MCF 10A (cell line): ENCODE measurements at regions not wholly inside any gene's neighbourhood (a gene's known extent, or its start where the extent isn't known, plus 50 kb on each side); places are given as distances from the start of the nearest gene placed in this dataset.

Experiments used
- BruUV-seq: library from RNA; stranded (reverse); fragments of 400-500 nt; replicated peaks from 2 replicates; lab custom pipeline; 2021; lab: Mats Ljungman, UMichigan
- CTCF ChIA-PET: fragments of 300-600 bp; sonication (Branson Sonifier 250); formaldehyde crosslinking; extraction: SDS; loops from one replicate; lab custom pipeline; 2021; ENCODE audit warnings: antibody characterized with exemption, inconsistent platforms; lab: Yijun Ruan, JAX
- POLR2A ChIA-PET: fragments of 300-600, 350-650 bp; sonication (Branson Sonifier 250); formaldehyde crosslinking; extraction: SDS; loops from one replicate; lab custom pipeline; 2020; ENCODE audit warnings: antibody characterized with exemption, inconsistent platforms; lab: Yijun Ruan, JAX
- DNase-seq: peaks from one replicate; pipeline ENCODE4 v3.0.0-alpha.2; 2018; ENCODE audit not compliant: unreplicated experiment
- H3K27ac Mint-ChIP-seq: one replicate; pipeline ENCODE4 v1.8.0; 2022; ENCODE audit warnings: mild to moderate bottlenecking, low read depth, mixed read lengths; ENCODE audit not compliant: unreplicated experiment
- H3K27me3 Mint-ChIP-seq: one replicate; pipeline ENCODE4 v1.8.0; 2022; ENCODE audit warnings: mixed read lengths; ENCODE audit not compliant: insufficient read depth, unreplicated experiment
- H3K36me3 Mint-ChIP-seq: one replicate; pipeline ENCODE4 v1.8.0; 2022; ENCODE audit warnings: mild to moderate bottlenecking, moderate library complexity, mixed read lengths; ENCODE audit not compliant: insufficient read depth, unreplicated experiment
- H3K4me1 Mint-ChIP-seq: one replicate; pipeline ENCODE4 v1.8.0; 2022; ENCODE audit warnings: mixed read lengths; ENCODE audit not compliant: insufficient read depth, unreplicated experiment
- H3K4me3 Mint-ChIP-seq: one replicate; pipeline ENCODE4 v1.8.0; 2022; ENCODE audit warnings: mild to moderate bottlenecking, moderate library complexity, mixed read lengths; ENCODE audit not compliant: unreplicated experiment
- H3K9me3 Mint-ChIP-seq: one replicate; pipeline ENCODE4 v1.8.0; 2022; ENCODE audit warnings: mixed read lengths; ENCODE audit not compliant: unreplicated experiment
- CTCF ChIP-seq: fragments of 200-600 bp; IDR thresholded peaks from one replicate; pipeline ENCODE4 v1.8.0; 2022; ENCODE audit warnings: antibody characterized with exemption, mild to moderate bottlenecking; ENCODE audit not compliant: unreplicated experiment
- intact Hi-C: fragments of 100-400 bp; cut with micrococcal nuclease; formaldehyde crosslinking; loops from 2 replicates; pipeline ENCODE4 v1.14.1; 2022

GRCh38 chr4:147122685-147123084 lies 177.0 kb upstream of the TTC29 start:
- TF ChIP-seq CTCF, result no peak

DNA sequence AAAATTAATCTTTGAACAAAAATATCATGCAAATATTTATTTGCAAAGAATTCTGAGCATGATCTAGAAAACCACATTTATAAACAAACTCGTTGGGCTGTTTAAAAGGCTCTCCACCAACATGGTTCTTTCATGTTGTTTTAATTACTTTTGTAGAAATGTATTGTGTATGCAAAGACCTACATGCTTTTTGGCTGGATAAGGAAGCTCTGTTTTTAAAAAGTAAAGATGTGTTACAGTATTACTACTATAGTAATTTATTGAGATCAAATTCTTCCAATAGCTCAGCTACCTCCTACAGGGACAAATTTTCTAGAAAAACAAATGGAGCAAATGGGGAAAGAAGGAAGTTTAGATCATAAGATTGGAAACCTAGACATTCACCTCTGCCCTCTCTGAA lies 177.5 kb upstream of the TTC29 start:
- Mint-ChIP-seq H3K4me1 (no peaks in the 10 kb centered on the region), H3K27me3 (no peaks in the 10 kb centered on the region), H3K36me3 (no peaks in the 10 kb centered on the region), H3K27ac (no peak overlapping the region), H3K9me3 (no peaks in the 10 kb centered on the region), H3K4me3 (no peak overlapping the region)
- no TSS peak for BruUV-seq
- TF ChIP-seq CTCF, result no peak
- intact Hi-C loops, result no loop called here
- ChIA-PET POLR2A (no interaction called here), CTCF (interaction anchor here (0.7 kb wide), 1 partner anchor 469 kb away, joined by 3 read pairs; no protein-coding TSS in a partner anchor)
- DNase-seq, result no peak

More at GRCh38 chr4:147122685-147123084, 177.0 kb upstream of the TTC29 start:
- DNase-seq, result no peak
- H3K27ac Mint-ChIP-seq, result no peak overlapping the region
- no peaks in the 10 kb centered on the region for H3K27me3 Mint-ChIP-seq
- no peaks in the 10 kb centered on the region for H3K9me3 Mint-ChIP-seq
- no peaks in the 10 kb centered on the region for H3K4me1 Mint-ChIP-seq
- ChIA-PET CTCF (no interaction called here), POLR2A (no interaction called here)
- no TSS peak for BruUV-seq
- no peaks in the 10 kb centered on the region for H3K36me3 Mint-ChIP-seq
- H3K4me3 Mint-ChIP-seq, result no peak overlapping the region
- intact Hi-C loops, result no loop called here

DNA sequence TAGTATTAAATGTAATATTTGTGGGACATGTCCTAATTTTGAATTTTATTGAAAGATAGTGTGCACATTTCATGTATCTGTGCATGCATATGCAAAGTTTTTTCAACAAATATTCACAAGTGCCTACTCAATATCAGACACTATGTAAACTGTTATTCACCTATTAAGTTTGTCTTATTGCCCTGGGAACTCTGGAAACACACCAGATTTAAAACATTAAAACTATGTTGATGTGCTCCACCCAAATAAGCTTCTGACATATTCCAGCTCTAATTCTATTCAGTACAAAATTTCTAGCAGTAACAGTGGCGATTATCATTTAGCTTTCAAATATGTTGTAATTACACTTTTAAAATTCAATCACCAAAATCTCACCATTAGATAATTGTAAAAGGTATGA lies 183.1 kb upstream of the TTC29 start:
- no peak overlapping the region for H3K4me3 Mint-ChIP-seq
- TF ChIP-seq CTCF, result no peak
- no peaks in the 10 kb centered on the region for H3K9me3 Mint-ChIP-seq
- intact Hi-C loops, result no loop called here
- H3K36me3 Mint-ChIP-seq, result no peaks in the 10 kb centered on the region
- H3K4me1 Mint-ChIP-seq, result no peaks in the 10 kb centered on the region
- DNase-seq, result no peak
- no peaks in the 10 kb centered on the region for H3K27me3 Mint-ChIP-seq
- ChIA-PET POLR2A (no interaction called here), CTCF (no interaction called here)
- BruUV-seq, result no TSS peak
- H3K27ac Mint-ChIP-seq, result no peak overlapping the region

- no peak overlapping the region for H3K4me3 Mint-ChIP-seq
- DNase-seq, result no peak
- no peak for TF ChIP-seq CTCF
- no peaks in the 10 kb centered on the region for H3K9me3 Mint-ChIP-seq
- POLR2A ChIA-PET, result no interaction called here
- intact Hi-C loops, result no loop called here
- no peaks in the 10 kb centered on the region for H3K27me3 Mint-ChIP-seq
- peaks cover 2% of the 10 kb centered on the region for H3K4me1 Mint-ChIP-seq
- H3K36me3 Mint-ChIP-seq, result no peaks in the 10 kb centered on the region
- CTCF ChIA-PET, result no interaction called here
- no peak overlapping the region for H3K27ac Mint-ChIP-seq
- BruUV-seq, result no TSS peak
Observed at GRCh38 chr4:147129687-147130086, 184.0 kb upstream of the TTC29 start.
